ENCODE measurements at regions not wholly inside any gene's neighbourhood (a gene's known extent, or its start where the extent isn't known, plus 50 kb on each side); places are given as distances from the start of the nearest gene placed in this dataset.

DNA sequence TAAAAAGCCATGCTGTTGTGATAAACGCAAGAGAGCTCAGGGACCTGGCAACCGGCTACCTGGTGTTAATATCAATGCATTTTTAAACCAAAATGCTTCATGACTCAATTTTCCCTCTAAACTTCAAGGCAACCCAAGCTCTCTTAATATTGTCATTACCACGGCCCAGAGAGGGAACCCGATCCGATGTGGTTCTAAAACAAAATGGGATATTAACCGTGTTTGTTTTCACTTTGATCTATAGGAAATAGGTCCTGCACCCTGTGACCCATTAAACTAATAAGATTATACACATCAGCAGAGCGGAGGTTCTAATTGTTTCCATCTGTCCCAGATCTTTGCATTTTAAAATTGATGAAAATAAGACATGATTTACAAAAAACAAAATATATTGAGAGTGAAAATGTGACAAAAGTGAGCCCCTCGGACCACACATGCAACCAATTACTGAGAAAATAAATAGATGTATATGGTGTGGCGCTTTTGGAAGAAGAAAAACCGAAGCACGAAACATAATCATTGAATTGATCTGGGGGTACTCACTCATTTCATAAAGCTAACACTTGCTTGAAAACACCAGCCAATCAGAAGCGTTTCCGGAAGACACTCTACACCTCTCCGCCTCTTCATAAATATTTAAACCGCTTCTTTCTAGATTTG is 290.3 kb upstream of the NFE2L3 start:
- H3K4me3 Mint-ChIP-seq = peak overlapping the region; percentile 35
- peaks cover 62% of the 10 kb centered on the region for H3K27me3 Mint-ChIP-seq
- TF ChIP-seq, protein P1, sequence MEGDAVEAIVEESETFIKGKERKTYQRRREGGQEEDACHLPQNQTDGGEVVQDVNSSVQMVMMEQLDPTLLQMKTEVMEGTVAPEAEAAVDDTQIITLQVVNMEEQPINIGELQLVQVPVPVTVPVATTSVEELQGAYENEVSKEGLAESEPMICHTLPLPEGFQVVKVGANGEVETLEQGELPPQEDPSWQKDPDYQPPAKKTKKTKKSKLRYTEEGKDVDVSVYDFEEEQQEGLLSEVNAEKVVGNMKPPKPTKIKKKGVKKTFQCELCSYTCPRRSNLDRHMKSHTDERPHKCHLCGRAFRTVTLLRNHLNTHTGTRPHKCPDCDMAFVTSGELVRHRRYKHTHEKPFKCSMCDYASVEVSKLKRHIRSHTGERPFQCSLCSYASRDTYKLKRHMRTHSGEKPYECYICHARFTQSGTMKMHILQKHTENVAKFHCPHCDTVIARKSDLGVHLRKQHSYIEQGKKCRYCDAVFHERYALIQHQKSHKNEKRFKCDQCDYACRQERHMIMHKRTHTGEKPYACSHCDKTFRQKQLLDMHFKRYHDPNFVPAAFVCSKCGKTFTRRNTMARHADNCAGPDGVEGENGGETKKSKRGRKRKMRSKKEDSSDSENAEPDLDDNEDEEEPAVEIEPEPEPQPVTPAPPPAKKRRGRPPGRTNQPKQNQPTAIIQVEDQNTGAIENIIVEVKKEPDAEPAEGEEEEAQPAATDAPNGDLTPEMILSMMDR (IDR thresholded peaks at IDR 0.05) = no peak
- peaks cover 2% of the 10 kb centered on the region for H3K36me3 Mint-ChIP-seq (ENCODE audit: low read depth)
- ChIA-PET CTCF (interaction anchor here (0.9 to 1.6 kb wide), 4 partner anchors 10 to 1334 kb away, joined by 3 to 6 read pairs (median 4); no protein-coding TSS in a partner anchor), POLR2A (interaction anchor here (1.2 kb wide), 1 partner anchor 107 kb away, joined by 3 read pairs; no protein-coding TSS in a partner anchor)
- no peak for DNase-seq
- ATAC-seq (ENCODE audit: low read depth) = no peak
- H3K9me3 Mint-ChIP-seq = peaks cover 7% of the 10 kb centered on the region
- peak overlapping the region; percentile 59 for H3K27ac Mint-ChIP-seq
- intact Hi-C loops (cut with micrococcal nuclease) = loop anchor here (2.0 to 10.0 kb wide), 6 partner anchors 993 to 1387 kb away; partner anchors contain the start of gene HOXA11
- H3K4me1 Mint-ChIP-seq = peaks cover 14% of the 10 kb centered on the region

DNA sequence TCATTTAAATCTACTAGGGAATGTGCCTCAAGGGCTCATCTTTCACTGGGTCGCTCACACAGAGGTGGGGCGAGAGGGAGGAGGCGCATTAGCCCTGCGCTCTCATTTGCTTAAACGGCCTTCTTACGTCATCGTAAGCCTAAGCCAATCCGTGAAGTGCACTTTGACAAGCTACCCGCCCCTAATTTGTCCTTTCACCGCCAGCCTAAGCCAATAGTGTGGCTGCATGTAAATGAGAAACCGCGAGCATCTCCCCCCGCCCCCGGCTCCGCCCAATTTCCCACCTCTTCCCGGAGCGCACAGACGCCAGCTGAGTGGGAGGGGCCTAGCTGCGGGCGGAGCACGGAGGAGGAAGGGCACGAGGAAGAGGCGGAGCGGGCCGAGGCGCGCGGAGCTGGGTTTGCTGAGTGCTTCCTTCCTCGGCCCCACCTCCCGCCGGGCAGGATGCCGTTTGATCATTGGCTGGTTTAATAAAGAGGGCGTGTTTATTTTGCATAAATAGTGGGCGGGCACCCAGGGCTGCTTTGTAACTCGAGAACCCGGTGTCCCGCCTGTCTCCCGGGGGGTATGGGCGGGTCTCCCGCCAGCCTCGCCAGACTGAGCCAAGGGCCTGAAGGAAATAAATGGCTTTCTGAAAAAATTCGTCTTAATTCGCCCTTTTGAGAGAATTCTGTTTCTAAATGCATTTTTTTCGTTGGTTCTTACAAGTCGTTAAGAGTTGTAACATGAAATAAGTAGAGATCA is 289.6 kb upstream of the NFE2L3 start:
- CTCF ChIA-PET = interaction anchor here (0.9 to 1.6 kb wide), 4 partner anchors 11 to 1334 kb away, joined by 3 to 6 read pairs (median 4); no protein-coding TSS in a partner anchor
- Mint-ChIP-seq H3K4me3 (peak overlapping the region; percentile 35), H3K4me1 (peaks cover 14% of the 10 kb centered on the region), H3K9me3 (peaks cover 7% of the 10 kb centered on the region), H3K27ac (peak overlapping the region; percentile 59), H3K27me3 (peaks cover 63% of the 10 kb centered on the region), H3K36me3 (ENCODE audit: low read depth) (peaks cover 2% of the 10 kb centered on the region)
- POLR2A ChIA-PET = interaction anchor here (0.8 to 1.2 kb wide), 2 partner anchors 106 to 1299 kb away, joined by 3 to 4 read pairs; no protein-coding TSS in a partner anchor
- ATAC-seq (ENCODE audit: low read depth) (peak; percentile 89), DNase-seq (peak; percentile 49)
- TF ChIP-seq, protein P1 (IDR thresholded peaks at IDR 0.05) = no peak
- intact Hi-C loops (cut with micrococcal nuclease) = loop anchor here (2.0 to 10.0 kb wide), 3 partner anchors 992 to 1386 kb away; partner anchors contain the start of gene HOXA11

DNA sequence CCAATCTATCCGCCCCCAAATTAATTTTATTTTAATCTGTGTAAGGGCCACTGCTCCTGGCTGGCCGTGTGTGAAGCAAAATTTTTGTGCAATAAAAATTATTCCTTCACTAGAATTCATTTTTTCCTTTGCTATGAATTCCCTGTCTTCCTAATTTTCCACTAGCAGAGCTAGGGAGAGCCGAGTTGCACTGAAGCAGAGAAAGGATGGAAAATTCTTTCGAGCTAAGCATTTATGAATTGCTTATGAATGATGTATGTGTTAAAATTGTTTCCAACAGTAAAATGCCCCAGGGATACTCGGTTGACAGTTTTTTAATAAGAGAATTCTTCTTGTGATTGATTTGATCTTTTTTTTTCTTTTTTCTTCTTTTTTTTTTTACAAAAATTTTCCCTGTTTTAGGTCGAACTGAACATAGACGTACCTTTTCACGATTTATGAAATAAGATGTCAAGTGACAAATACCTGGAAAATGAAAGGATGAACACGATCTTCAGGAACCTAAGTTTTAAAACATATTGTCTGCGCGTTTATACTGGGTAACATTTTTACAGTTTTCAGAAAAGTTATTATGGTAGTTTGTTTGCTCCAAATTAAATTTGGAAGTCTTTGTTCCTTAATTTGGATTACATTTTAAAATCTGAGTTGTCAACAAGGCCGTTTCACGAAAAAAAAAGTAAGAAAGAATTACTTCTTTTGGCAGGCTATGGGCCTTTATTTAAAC is 288.8 kb upstream of the NFE2L3 start:
- no peak for ATAC-seq (ENCODE audit: low read depth)
- ChIA-PET POLR2A (interaction anchor here (0.8 to 1.2 kb wide), 2 partner anchors 105 to 1298 kb away, joined by 3 to 4 read pairs; no protein-coding TSS in a partner anchor), CTCF (interaction anchor here (1.4 to 1.6 kb wide), 3 partner anchors 11 to 1298 kb away, joined by 3 to 6 read pairs (median 5); no protein-coding TSS in a partner anchor)
- peaks cover 2% of the 10 kb centered on the region for H3K36me3 Mint-ChIP-seq (ENCODE audit: low read depth)
- peaks cover 69% of the 10 kb centered on the region for H3K27me3 Mint-ChIP-seq
- peaks cover 14% of the 10 kb centered on the region for H3K4me1 Mint-ChIP-seq
- no peak overlapping the region for H3K27ac Mint-ChIP-seq
- peaks cover 7% of the 10 kb centered on the region for H3K9me3 Mint-ChIP-seq
- intact Hi-C loops (cut with micrococcal nuclease) = loop anchor here (2.0 to 10.0 kb wide), 3 partner anchors 992 to 1386 kb away; partner anchors contain the start of gene HOXA11
- TF ChIP-seq, protein P1 (IDR thresholded peaks at IDR 0.05) = no peak
- H3K4me3 Mint-ChIP-seq = peak overlapping the region; percentile 35
- DNase-seq = no peak

DNA sequence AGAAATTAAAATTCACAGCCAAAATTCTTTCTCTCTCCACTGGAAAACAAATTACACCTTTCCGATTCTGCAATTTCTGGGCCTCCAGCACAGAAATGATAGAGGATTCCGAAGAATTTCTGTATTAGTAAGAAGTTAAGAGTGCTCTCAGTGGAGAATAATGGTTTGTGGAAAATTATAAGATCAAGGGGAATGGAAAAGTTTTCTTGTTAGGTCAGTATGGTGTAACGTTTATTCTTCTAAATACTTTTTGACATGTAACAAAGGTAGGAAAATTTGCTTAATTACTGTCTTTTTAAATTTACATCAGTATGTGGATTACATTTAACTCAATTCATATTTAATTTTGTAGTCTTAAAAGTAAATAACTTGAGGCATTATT is 288.3 kb upstream of the NFE2L3 start:
- H3K27ac Mint-ChIP-seq = no peak overlapping the region
- DNase-seq = no peak
- ChIA-PET CTCF (no interaction called here), POLR2A (no interaction called here)
- peaks cover 14% of the 10 kb centered on the region for H3K4me1 Mint-ChIP-seq
- H3K4me3 Mint-ChIP-seq = no peak overlapping the region
- TF ChIP-seq, protein P1 (IDR thresholded peaks at IDR 0.05) = no peak
- H3K27me3 Mint-ChIP-seq = peaks cover 72% of the 10 kb centered on the region
- peaks cover 7% of the 10 kb centered on the region for H3K9me3 Mint-ChIP-seq
- intact Hi-C loops (cut with micrococcal nuclease) = loop anchor here (2.0 to 10.0 kb wide), 3 partner anchors 991 to 1385 kb away; partner anchors contain the start of gene HOXA11
- no peak for ATAC-seq (ENCODE audit: low read depth)
- peaks cover 2% of the 10 kb centered on the region for H3K36me3 Mint-ChIP-seq (ENCODE audit: low read depth)
